Skin epidermis (tissue), 12 donors: ENCODE measurements at regions not wholly inside any gene's neighbourhood (a gene's known extent, or its start where the extent isn't known, plus 50 kb on each side); places are given as distances from the start of the nearest gene placed in this dataset.

Experiments
- H3K27ac ChIP-seq, 21 experiments: fragments of 200-600 bp; sonication (generic) in 11 of 21; one replicate each; pipeline ENCODE4 v1.5.0; 2020; ENCODE audit warnings: mild to moderate bottlenecking in 3 of 21, inconsistent platforms in 2 of 21, moderate library complexity in 2 of 21
- H3K4me3 ChIP-seq, 7 experiments: fragments of 200-600 bp; sonication (generic) in 2 of 7; one replicate each; pipeline ENCODE4 v1.5.0; 2020; ENCODE audit warnings: inconsistent platforms in 2 of 7, mild to moderate bottlenecking in 2 of 7, moderate library complexity in 1 of 7

GRCh38 chr6:155747491-155747890 lies 291.9 kb upstream of the NOX3 start:
- no peak overlapping the region for H3K27ac ChIP-seq
- H3K4me3 ChIP-seq, result no peak overlapping the region

GRCh38 chr6:155740781-155741399 lies 285.3 kb upstream of the NOX3 start:
- Histone ChIP-seq H3K27ac (no peak overlapping the region), H3K4me3 (no peak overlapping the region)

- Histone ChIP-seq H3K4me3 (no peak overlapping the region), H3K27ac (no peak overlapping the region)
These were observed 283.0 kb upstream of the NOX3 start for GRCh38 chr6:155738602-155739105.

GRCh38 chr6:155717374-155717773 lies 261.7 kb upstream of the NOX3 start:
- Histone ChIP-seq H3K27ac (no peak overlapping the region), H3K4me3 (no peak overlapping the region)

- Histone ChIP-seq H3K4me3 (no peak overlapping the region), H3K27ac (no peak overlapping the region)
These were observed 255.1 kb upstream of the NOX3 start for GRCh38 chr6:155710704-155711103.

GRCh38 chr6:155709262-155709661 lies 253.6 kb upstream of the NOX3 start:
- Histone ChIP-seq H3K4me3 (no peak overlapping the region), H3K27ac (no peak overlapping the region)

GRCh38 chr6:155708100-155708499 lies 252.5 kb upstream of the NOX3 start:
- Histone ChIP-seq H3K4me3 (no peak overlapping the region), H3K27ac (no peak overlapping the region)

- H3K27ac ChIP-seq, result no peak overlapping the region
- H3K4me3 ChIP-seq, result no peak overlapping the region
These were observed 251.2 kb upstream of the NOX3 start for GRCh38 chr6:155706806-155707205.

- Histone ChIP-seq H3K4me3 (no peak overlapping the region), H3K27ac (no peak overlapping the region)
These were observed 250.7 kb upstream of the NOX3 start for GRCh38 chr6:155706341-155706740.

- H3K4me3 ChIP-seq, result no peak overlapping the region
These were observed 245.7 kb upstream of the NOX3 start for GRCh38 chr6:155701342-155701741.

GRCh38 chr6:155695495-155695894 lies 239.9 kb upstream of the NOX3 start:
- H3K27ac ChIP-seq, result no peak overlapping the region
- no peak overlapping the region for H3K4me3 ChIP-seq

More at GRCh38 chr6:155701342-155701741, 245.7 kb upstream of the NOX3 start:
- no peak overlapping the region for H3K27ac ChIP-seq

GRCh38 chr6:155694419-155694790 lies 238.8 kb upstream of the NOX3 start:
- no peak overlapping the region for H3K27ac ChIP-seq
- H3K4me3 ChIP-seq, result no peak overlapping the region

- H3K4me3 ChIP-seq, result no peak overlapping the region
- no peak overlapping the region for H3K27ac ChIP-seq
These were observed 238.2 kb upstream of the NOX3 start for GRCh38 chr6:155693573-155694418.

GRCh38 chr6:155690820-155691219 lies 235.2 kb upstream of the NOX3 start:
- Histone ChIP-seq H3K27ac (no peak overlapping the region), H3K4me3 (no peak overlapping the region)

GRCh38 chr6:155687645-155688044 lies 232.0 kb upstream of the NOX3 start:
- no peak overlapping the region for H3K27ac ChIP-seq
- no peak overlapping the region for H3K4me3 ChIP-seq

GRCh38 chr6:155684416-155685196 lies 229.0 kb upstream of the NOX3 start:
- Histone ChIP-seq H3K4me3 (no peak overlapping the region), H3K27ac (no peak overlapping the region)

- Histone ChIP-seq H3K27ac (no peak overlapping the region), H3K4me3 (no peak overlapping the region)
These were observed 222.7 kb upstream of the NOX3 start for GRCh38 chr6:155678361-155678760.

GRCh38 chr6:155676346-155676745 lies 220.7 kb upstream of the NOX3 start:
- no peak overlapping the region for H3K27ac ChIP-seq
- no peak overlapping the region for H3K4me3 ChIP-seq

- Histone ChIP-seq H3K4me3 (no peak overlapping the region), H3K27ac (no peak overlapping the region)
These were observed 215.0 kb upstream of the NOX3 start for GRCh38 chr6:155670655-155671054.

GRCh38 chr6:155660251-155660977 lies 204.8 kb upstream of the NOX3 start:
- H3K4me3 ChIP-seq, result no peak overlapping the region
- no peak overlapping the region for H3K27ac ChIP-seq
